Epithelial cell of esophagus (primary cell): ENCODE measurements at regions not wholly inside any gene's neighbourhood (a gene's known extent, or its start where the extent isn't known, plus 50 kb on each side); places are given as distances from the start of the nearest gene placed in this dataset.
"Not testable (repeated sequence)": the region's sequence is repeated elsewhere in the genome, so short reads cannot be mapped to it uniquely, and the experiment has no call there.

Source experiments
- DNase-seq: peaks from one replicate; pipeline ENCODE4 v3.0.0; 2010; ENCODE audit warnings: low read depth
- H3K4me3 ChIP-seq: 2 replicates; pipeline ENCODE4 v1.5.1; 2011; ENCODE audit warnings: mild to moderate bottlenecking, low read length, control low read depth
- CTCF ChIP-seq: IDR thresholded peaks from 2 replicates; pipeline ENCODE4 v1.5.1; 2011; ENCODE audit warnings: low read depth, mild to moderate bottlenecking, low read length, control low read depth, inconsistent platforms; ENCODE audit not compliant: insufficient read depth; ENCODE audit errors: missing control alignments

GRCh38 chr3:84692261-84692660, 266.5 kb upstream of the CADM2 start:
- peak; percentile 6 for DNase-seq
- H3K4me3 ChIP-seq: no peak overlapping the region
- no peak for TF ChIP-seq CTCF

- DNase-seq, H3K4me3 ChIP-seq: not testable (repeated sequence)
Measured at GRCh38 chr3:84710288-84710687, 248.5 kb upstream of the CADM2 start.

- DNase-seq: no peak
- no peak for TF ChIP-seq CTCF
Measured at GRCh38 chr3:84717894-84718293, 240.9 kb upstream of the CADM2 start.

GRCh38 chr3:84724877-84725276, 233.9 kb upstream of the CADM2 start:
- H3K4me3 ChIP-seq: no peak overlapping the region
- TF ChIP-seq CTCF: no peak
- DNase-seq: peak; percentile 50

More at GRCh38 chr3:84717894-84718293, 240.9 kb upstream of the CADM2 start:
- H3K4me3 ChIP-seq: no peak overlapping the region

- no peak for DNase-seq
- H3K4me3 ChIP-seq: no peak overlapping the region
- no peak for TF ChIP-seq CTCF
Measured at GRCh38 chr3:84727616-84728015, 231.2 kb upstream of the CADM2 start.

GRCh38 chr3:84734731-84735130, 224.1 kb upstream of the CADM2 start:
- DNase-seq, H3K4me3 ChIP-seq: not testable (repeated sequence)

GRCh38 chr3:84738086-84738485, 220.7 kb upstream of the CADM2 start:
- no peak for DNase-seq
- no peak overlapping the region for H3K4me3 ChIP-seq
- no peak for TF ChIP-seq CTCF

- no peak for TF ChIP-seq CTCF
- no peak overlapping the region for H3K4me3 ChIP-seq
- DNase-seq: no peak
Measured at GRCh38 chr3:84742915-84743425, 215.8 kb upstream of the CADM2 start.
